Endothelial cell of umbilical vein (primary cell): ENCODE measurements at regions not wholly inside any gene's neighbourhood (a gene's known extent, or its start where the extent isn't known, plus 50 kb on each side); places are given as distances from the start of the nearest gene placed in this dataset.

ENCODE experiments used
- BruUV-seq: library from RNA; stranded (reverse); fragments of 400-500 nt; replicated peaks from 2 replicates; lab custom pipeline; 2021; lab: Mats Ljungman, UMichigan
- CTCF ChIA-PET: fragments of 300-600, 350-600 bp; sonication (Branson Sonifier 250); formaldehyde crosslinking; loops from one replicate; lab custom pipeline; 2021; ENCODE audit warnings: antibody characterized with exemption, inconsistent platforms; lab: Charles Lee
- POLR2A ChIA-PET: fragments of 300-600, 350-600 bp; sonication (Branson Sonifier 250); formaldehyde crosslinking; loops from one replicate; lab custom pipeline; 2021; ENCODE audit warnings: antibody characterized with exemption, inconsistent platforms; lab: Charles Lee
- DNase-seq: peaks from one replicate; pipeline ENCODE4 v3.0.0-alpha.2; 2011; ENCODE audit warnings: low read depth, low spot score
- FAIRE-seq: peaks from 2 replicates; lab custom pipeline; 2011; peaks lifted over from hg19 to GRCh38; lab: Jason Lieb, UNC
- H2AFZ ChIP-seq: 2 replicates; pipeline ENCODE4 v1.6.0; 2012; ENCODE audit warnings: low read depth, low read length, control low read depth, inconsistent platforms
- H3K27ac ChIP-seq: 2 replicates; pipeline ENCODE4 v1.5.1; 2011; ENCODE audit warnings: low read depth, mild to moderate bottlenecking, control low read depth, low read length, moderate library complexity; ENCODE audit not compliant: insufficient read depth
- H3K27me3 ChIP-seq, 2 experiments: 2 replicates each; pipeline versions ENCODE4 v1.6.0 to v1.6.1; 2011; ENCODE audit warnings: low read length in 2 of 2, mixed read lengths in 1 of 2; ENCODE audit not compliant: control insufficient read depth in 2 of 2, insufficient read depth in 2 of 2
- H3K36me3 ChIP-seq, 2 experiments: 2 replicates in 1 of 2; 3 replicates in 1 of 2; pipeline ENCODE4 v1.5.1; 2011; ENCODE audit warnings: low read length in 2 of 2, mild to moderate bottlenecking in 1 of 2, moderate library complexity in 1 of 2; ENCODE audit not compliant: control insufficient read depth in 2 of 2, insufficient read depth in 2 of 2; ENCODE audit errors: extremely low read depth in 1 of 2
- H3K4me1 ChIP-seq: 3 replicates; pipeline ENCODE4 v1.5.1; 2011; ENCODE audit warnings: mild to moderate bottlenecking, low read length; ENCODE audit not compliant: control insufficient read depth, insufficient read depth; ENCODE audit errors: extremely low read depth
- H3K4me2 ChIP-seq: 2 replicates; pipeline ENCODE4 v1.6.1; 2011; ENCODE audit warnings: low read length, control low read depth, mixed read lengths; ENCODE audit not compliant: insufficient read depth
- H3K4me3 ChIP-seq, 3 experiments: fragments of 200-600 bp in 1 of 3; sonication (generic), shearing (Covaris generic) in 1 of 3; replicated peaks in 1 of 3; 2 replicates each; pipeline ENCODE4 v1.5.1; 2011 to 2016; ENCODE audit warnings: control low read depth in 3 of 3, low read length in 3 of 3, mild to moderate bottlenecking in 2 of 3, inconsistent platforms in 1 of 3, low read depth in 1 of 3, moderate library complexity in 1 of 3; ENCODE audit not compliant: insufficient read depth in 1 of 3
- H3K79me2 ChIP-seq: 2 replicates; pipeline ENCODE4 v1.6.0; 2012; ENCODE audit warnings: low read length, inconsistent platforms; ENCODE audit not compliant: control insufficient read depth, insufficient read depth
- H3K9ac ChIP-seq: replicated peaks from 2 replicates; pipeline ENCODE3; 2011; ENCODE audit warnings: low read length, control low read depth; ENCODE audit not compliant: insufficient read depth; ENCODE audit errors: extremely low read depth
- H3K9me1 ChIP-seq: replicated peaks from 3 replicates; pipeline ENCODE4 v1.6.0; 2011; ENCODE audit warnings: mild to moderate bottlenecking, low read length; ENCODE audit not compliant: control insufficient read depth, insufficient read depth; ENCODE audit errors: extremely low read depth
- H3K9me3 ChIP-seq: replicated peaks from 2 replicates; pipeline ENCODE4 v1.5.1; 2012; ENCODE audit warnings: low read length, inconsistent platforms; ENCODE audit not compliant: control insufficient read depth, insufficient read depth
- H4K20me1 ChIP-seq: replicated peaks from 2 replicates; pipeline ENCODE3; 2011; ENCODE audit warnings: mild to moderate bottlenecking, low read length; ENCODE audit not compliant: control insufficient read depth, insufficient read depth; ENCODE audit errors: extremely low read depth
- EZH2 ChIP-seq: IDR thresholded peaks from 2 replicates; pipeline ENCODE4 v1.6.1; 2012; ENCODE audit warnings: borderline replicate concordance, low read depth, mild to moderate bottlenecking, moderate library complexity, low read length, inconsistent platforms; ENCODE audit not compliant: severe bottlenecking
- FOS ChIP-seq: IDR thresholded peaks from 2 replicates; pipeline ENCODE4 v1.6.1; 2011; ENCODE audit warnings: mild to moderate bottlenecking, low read length, moderate library complexity, borderline replicate concordance; ENCODE audit not compliant: insufficient read depth
- GATA2 ChIP-seq: IDR thresholded peaks from 2 replicates; pipeline ENCODE4 v1.7.0; 2011; ENCODE audit warnings: low read depth, mild to moderate bottlenecking, moderate library complexity, mixed read lengths, low read length; ENCODE audit not compliant: insufficient read length, insufficient read depth
- JUN ChIP-seq: IDR thresholded peaks from 2 replicates; pipeline ENCODE4 v1.6.1; 2011; ENCODE audit warnings: borderline replicate concordance, low read depth; ENCODE audit not compliant: insufficient read length, insufficient read depth
- MYC ChIP-seq: IDR thresholded peaks from one replicate; pipeline ENCODE4 v1.6.1; 2011; ENCODE audit warnings: mild to moderate bottlenecking, low read depth, low read length
- POLR2A ChIP-seq: IDR thresholded peaks from 2 replicates; pipeline ENCODE4 v1.6.1; 2012; ENCODE audit warnings: low read depth, mild to moderate bottlenecking, control low read depth, low read length
- POLR2AphosphoS5 ChIP-seq: IDR thresholded peaks from 2 replicates; pipeline ENCODE4 v1.6.1; 2012; ENCODE audit warnings: low read depth, mild to moderate bottlenecking, control low read depth, low read length, moderate library complexity; ENCODE audit not compliant: insufficient read depth
- dilution Hi-C: fragments of 300-500 bp; cut with MboI; formaldehyde crosslinking; loops from one replicate; pipeline ENCODE4 v1.15.0; 2019; ENCODE audit warnings: low sequenced_read_pairs; ENCODE audit not compliant: extremely low pct_ligation_motif_present
- intact Hi-C: fragments of 100-400 bp; cut with micrococcal nuclease; formaldehyde crosslinking; loops from one replicate; pipeline ENCODE4 v1.10.0; 2022
- TF ChIP-seq, protein P1 (sequence below): IDR thresholded peaks from 2 replicates; pipeline ENCODE4 v1.6.1; 2011; ENCODE audit not compliant: insufficient read depth, insufficient read length
- TF ChIP-seq, protein P2 (sequence below), 2 donors: IDR thresholded peaks; 1 replicate in 1 of 2; 2 replicates in 1 of 2; pipeline ENCODE4 v1.5.1; 2011; ENCODE audit warnings: low read length in 2 of 2, mild to moderate bottlenecking in 2 of 2, moderate library complexity in 2 of 2, control low read depth in 1 of 2, inconsistent platforms in 1 of 2, low read depth in 1 of 2; ENCODE audit not compliant: insufficient read depth in 1 of 2; ENCODE audit errors: extremely low read depth in 1 of 2

DNA sequence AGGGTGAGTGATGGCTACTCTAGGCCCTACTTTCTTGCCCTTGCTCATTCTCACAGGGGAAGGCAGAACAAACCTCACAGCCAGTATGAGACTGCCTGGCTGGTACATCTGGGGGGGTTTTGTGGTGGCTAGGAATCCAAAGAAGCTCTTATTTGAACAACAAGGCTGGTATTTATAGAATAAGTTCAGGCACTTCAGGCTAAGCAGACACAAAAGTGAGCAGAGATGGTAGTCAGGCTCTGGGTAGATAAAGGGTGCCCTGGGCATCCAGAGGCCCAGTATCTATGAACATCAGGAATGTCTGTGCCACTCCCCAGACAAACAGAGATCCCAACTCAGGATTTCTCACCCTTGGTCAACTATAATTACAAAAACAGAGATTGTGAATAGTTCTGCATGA, 57.2 kb upstream of the RTN4 start:
- Histone ChIP-seq H3K9me3 (no peaks in the 10 kb centered on the region), H3K79me2 (no peaks in the 10 kb centered on the region), H4K20me1 (no peaks in the 10 kb centered on the region), H3K4me2 (no peak overlapping the region), H3K9ac (no peak overlapping the region), H3K27ac (peak overlapping the region; percentile 6), H3K9me1 (no peaks in the 10 kb centered on the region), H3K27me3 (no peaks in the 10 kb centered on the region), H3K36me3 (no peaks in the 10 kb centered on the region), H3K4me3 (no peak overlapping the region), H2AFZ (peak overlapping the region; percentile 27), H3K4me1 (peaks cover 47% of the 10 kb centered on the region)
- TF ChIP-seq POLR2A = no peak
- no peak for TF ChIP-seq FOS
- no peak for TF ChIP-seq GATA2
- no peak for TF ChIP-seq MYC
- no peak for TF ChIP-seq JUN
- TF ChIP-seq POLR2AphosphoS5 = no peak
- TF ChIP-seq EZH2 = no peak
- TF ChIP-seq, protein P1, sequence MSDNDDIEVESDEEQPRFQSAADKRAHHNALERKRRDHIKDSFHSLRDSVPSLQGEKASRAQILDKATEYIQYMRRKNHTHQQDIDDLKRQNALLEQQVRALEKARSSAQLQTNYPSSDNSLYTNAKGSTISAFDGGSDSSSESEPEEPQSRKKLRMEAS = no peak
- TF ChIP-seq, protein P2, sequence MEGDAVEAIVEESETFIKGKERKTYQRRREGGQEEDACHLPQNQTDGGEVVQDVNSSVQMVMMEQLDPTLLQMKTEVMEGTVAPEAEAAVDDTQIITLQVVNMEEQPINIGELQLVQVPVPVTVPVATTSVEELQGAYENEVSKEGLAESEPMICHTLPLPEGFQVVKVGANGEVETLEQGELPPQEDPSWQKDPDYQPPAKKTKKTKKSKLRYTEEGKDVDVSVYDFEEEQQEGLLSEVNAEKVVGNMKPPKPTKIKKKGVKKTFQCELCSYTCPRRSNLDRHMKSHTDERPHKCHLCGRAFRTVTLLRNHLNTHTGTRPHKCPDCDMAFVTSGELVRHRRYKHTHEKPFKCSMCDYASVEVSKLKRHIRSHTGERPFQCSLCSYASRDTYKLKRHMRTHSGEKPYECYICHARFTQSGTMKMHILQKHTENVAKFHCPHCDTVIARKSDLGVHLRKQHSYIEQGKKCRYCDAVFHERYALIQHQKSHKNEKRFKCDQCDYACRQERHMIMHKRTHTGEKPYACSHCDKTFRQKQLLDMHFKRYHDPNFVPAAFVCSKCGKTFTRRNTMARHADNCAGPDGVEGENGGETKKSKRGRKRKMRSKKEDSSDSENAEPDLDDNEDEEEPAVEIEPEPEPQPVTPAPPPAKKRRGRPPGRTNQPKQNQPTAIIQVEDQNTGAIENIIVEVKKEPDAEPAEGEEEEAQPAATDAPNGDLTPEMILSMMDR (IDR thresholded peaks at IDR 0.05; ENCODE audit: extremely low read depth in 1 of 2, insufficient read depth in 1 of 2, low read depth in 1 of 2, low read length in 2 of 2) = no peak
- DNase-seq (no peak), FAIRE-seq (no peak)
- ChIA-PET CTCF (interaction anchor here (0.7 kb wide), 1 partner anchor 61 kb away, joined by 3 read pairs; no protein-coding TSS in a partner anchor), POLR2A (no interaction called here)
- no TSS peak for BruUV-seq
- dilution Hi-C loops = no loop called here
- intact Hi-C loops = no loop called here
